Esophagus muscularis mucosa (tissue), 4 donors: ENCODE measurements at regions not wholly inside any gene's neighbourhood (a gene's known extent, or its start where the extent isn't known, plus 50 kb on each side); places are given as distances from the start of the nearest gene placed in this dataset.
A peak's percentile ranks its signal among the peaks of the same experiment; 100 is the strongest.
"Not testable (repeated sequence)": the region's sequence is repeated elsewhere in the genome, so short reads cannot be mapped to it uniquely, and the experiment has no call there.

Experiments used
- DNase-seq: peaks from one replicate; pipeline ENCODE4 v3.0.0-alpha.2; 2017; ENCODE audit errors: extremely low spot score
- H3K27ac ChIP-seq, 4 donors: fragments of 200-600 bp; sonication (generic); replicated peaks in 1 of 4; 1 replicate in 3 of 4; 2 replicates in 1 of 4; pipeline ENCODE4 v1.5.1; 2016 to 2019; ENCODE audit warnings: mild to moderate bottlenecking in 1 of 4
- H3K27me3 ChIP-seq, 4 donors: fragments of 200-600 bp; sonication (generic); one replicate each; pipeline versions ENCODE4 v1.5.1 to v1.6.0; 2016 to 2019
- H3K36me3 ChIP-seq, 4 donors: fragments of 200-600 bp; sonication (generic); one replicate each; pipeline ENCODE4 v1.5.1; 2016 to 2019
- H3K4me1 ChIP-seq, 4 donors: fragments of 200-600 bp; sonication (generic); one replicate each; pipeline ENCODE4 v1.5.1; 2016 to 2019
- H3K4me3 ChIP-seq, 4 donors: fragments of 200-600 bp; sonication (generic); 1 replicate in 2 of 4; 2 replicates in 2 of 4; pipeline ENCODE4 v1.5.1; 2016 to 2019; ENCODE audit warnings: mild to moderate bottlenecking in 4 of 4, moderate library complexity in 1 of 4
- H3K9me3 ChIP-seq, 4 donors: fragments of 200-600 bp; sonication (generic); 1 replicate in 3 of 4; 2 replicates in 1 of 4; pipeline ENCODE4 v1.5.1; 2016 to 2019
- EP300 ChIP-seq: sonication (generic); formaldehyde crosslinking; IDR thresholded peaks from one replicate; pipeline ENCODE4 v1.6.1; 2017; ENCODE audit warnings: antibody characterized with exemption
- POLR2A ChIP-seq: fragments of 450-650 bp; IDR thresholded peaks from one replicate; pipeline ENCODE4 v1.6.1; 2017; ENCODE audit warnings: antibody characterized with exemption, moderate library complexity, mild to moderate bottlenecking, low read depth
- POLR2AphosphoS5 ChIP-seq, 2 donors: sonication (generic); formaldehyde crosslinking; IDR thresholded peaks; one replicate each; pipeline ENCODE4 v1.6.1; 2017; ENCODE audit warnings: antibody characterized with exemption in 2 of 2
- WGBS: methylation state at CpG from one replicate; pipeline ENCODE4 v1.1.5; 2018; 5-methylcytosine and 5-hydroxymethylcytosine counted together
- intact Hi-C: fragments of 100-400 bp; cut with DNase I; formaldehyde crosslinking; loops from one replicate; pipeline ENCODE4 v1.15.1; 2023
- TF ChIP-seq, protein P1 (sequence below), 3 experiments: fragments of 200-600 bp in 2 of 3; fragments of 450-650 bp in 1 of 3; sonication (generic) in 2 of 3; IDR thresholded peaks; one replicate each; pipeline ENCODE4 v1.5.1; 2017 to 2019; ENCODE audit warnings: antibody characterized with exemption in 3 of 3, mild to moderate bottlenecking in 2 of 3, moderate library complexity in 1 of 3

DNA sequence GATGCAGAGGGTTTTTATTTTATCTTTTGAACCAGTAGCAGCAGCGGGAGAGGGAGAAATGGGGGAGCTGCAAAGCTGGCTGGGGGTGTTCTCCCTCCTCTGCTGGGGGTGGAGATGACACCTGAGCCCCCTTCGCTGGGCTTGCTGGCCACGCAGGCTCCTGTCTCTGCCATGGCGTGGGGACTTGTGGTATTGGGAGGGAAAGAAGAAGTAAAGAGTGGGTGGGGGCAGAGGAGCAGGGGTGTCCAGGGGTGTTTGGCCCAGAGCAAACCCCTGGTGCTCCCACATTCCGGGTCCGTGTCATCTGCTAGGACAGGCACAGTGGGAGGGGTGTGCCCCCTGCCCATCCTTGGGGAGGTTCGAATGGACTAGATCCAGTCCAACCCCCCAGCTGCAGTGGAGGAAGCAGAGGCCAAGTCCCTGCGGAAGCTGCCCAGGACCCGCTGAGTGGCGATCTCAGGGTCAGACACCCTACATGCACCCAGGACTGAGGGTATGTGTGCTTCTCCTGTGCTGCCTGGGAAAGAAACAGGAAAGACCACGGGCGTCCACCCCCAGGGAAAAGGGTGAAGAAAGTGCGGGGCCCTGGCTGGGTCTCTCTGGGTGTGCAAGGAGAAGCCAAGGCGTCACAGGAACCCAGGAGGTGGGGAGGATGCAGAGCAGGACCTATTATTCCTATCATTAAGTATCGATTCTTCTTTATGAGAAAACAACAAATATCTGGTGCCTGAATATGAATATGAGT, 163.2 kb downstream of the TRIM43 start:
- H3K27me3 ChIP-seq, intact Hi-C loops, H3K4me1 ChIP-seq, H3K27ac ChIP-seq, H3K36me3 ChIP-seq, H3K9me3 ChIP-seq, H3K4me3 ChIP-seq: not testable (repeated sequence)
- 76% methylated on average over 11 of the region's 15 CpGs for WGBS
- DNase-seq, result peak; percentile 70

DNA sequence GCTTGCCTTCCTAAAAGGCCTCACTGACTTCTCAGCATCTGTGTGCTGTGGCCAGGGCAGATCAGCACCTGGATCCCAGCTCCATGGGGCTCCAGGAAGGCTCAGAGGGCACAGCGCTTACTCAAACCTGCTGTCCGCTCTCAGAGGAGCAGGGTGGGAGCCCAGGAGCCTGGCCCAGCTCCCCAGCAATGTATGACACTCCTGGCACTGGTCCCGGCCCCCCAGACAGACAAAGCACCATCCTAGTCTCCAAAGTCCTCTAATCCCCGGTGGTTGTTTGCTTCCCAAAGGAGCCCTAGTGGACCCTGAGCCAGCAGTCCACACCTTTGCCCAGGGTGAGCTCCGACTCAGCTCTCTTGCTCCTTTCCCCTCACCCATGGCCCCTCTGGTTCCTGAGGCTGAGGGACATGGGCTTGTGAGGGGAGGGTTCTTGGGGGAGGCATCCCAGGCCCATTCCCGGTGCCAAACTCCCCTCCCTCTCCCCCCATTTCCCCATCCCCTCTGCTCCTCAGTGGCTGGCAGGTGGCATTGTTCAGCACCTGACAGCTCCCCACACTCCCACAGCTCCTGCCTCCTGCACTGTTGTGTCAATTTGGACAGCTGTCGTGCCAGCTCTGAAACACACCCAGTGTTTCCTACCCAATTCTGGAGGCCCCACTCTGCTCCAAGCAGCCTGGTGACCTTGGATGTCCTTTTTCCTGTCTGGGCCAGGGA, 164.3 kb downstream of the TRIM43 start:
- H3K36me3 ChIP-seq, intact Hi-C loops, H3K4me1 ChIP-seq, H3K27ac ChIP-seq, H3K9me3 ChIP-seq, H3K4me3 ChIP-seq, H3K27me3 ChIP-seq: not testable (repeated sequence)
- DNase-seq, result peak; percentile 78
- 72% methylated on average over 4 of the region's 7 CpGs for WGBS

DNA sequence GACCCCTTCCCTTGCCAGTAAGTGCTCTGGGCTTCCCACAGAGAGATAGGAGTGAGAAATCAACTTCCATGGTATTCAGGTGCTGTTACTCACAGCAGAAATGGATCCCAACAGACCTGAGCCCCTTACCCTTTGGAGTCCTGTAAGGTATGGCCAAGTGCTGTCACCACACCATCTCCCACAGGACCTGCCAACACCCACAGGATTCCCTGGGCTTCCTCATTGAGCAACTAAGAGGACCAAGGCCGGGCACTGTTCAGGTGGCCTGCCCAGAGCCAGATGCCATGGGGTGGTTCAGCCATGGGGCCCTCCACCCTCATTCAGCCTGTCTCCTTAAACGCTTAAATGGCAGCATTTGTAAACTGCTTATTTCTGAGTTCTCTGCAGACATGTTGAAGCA, 166.2 kb downstream of the TRIM43 start:
- intact Hi-C loops, result no loop called here
- Histone ChIP-seq H3K27ac (no peak overlapping the region), H3K4me3 (no peak overlapping the region), H3K4me1 (no peaks in the 10 kb centered on the region), H3K36me3 (no peaks in the 10 kb centered on the region), H3K9me3 (no peaks in the 10 kb centered on the region), H3K27me3 (no peaks in the 10 kb centered on the region)
- TF ChIP-seq POLR2A (no peak), EP300 (no peak), POLR2AphosphoS5 (IDR thresholded peaks at IDR 0.05) (no peak)
- TF ChIP-seq, protein P1, sequence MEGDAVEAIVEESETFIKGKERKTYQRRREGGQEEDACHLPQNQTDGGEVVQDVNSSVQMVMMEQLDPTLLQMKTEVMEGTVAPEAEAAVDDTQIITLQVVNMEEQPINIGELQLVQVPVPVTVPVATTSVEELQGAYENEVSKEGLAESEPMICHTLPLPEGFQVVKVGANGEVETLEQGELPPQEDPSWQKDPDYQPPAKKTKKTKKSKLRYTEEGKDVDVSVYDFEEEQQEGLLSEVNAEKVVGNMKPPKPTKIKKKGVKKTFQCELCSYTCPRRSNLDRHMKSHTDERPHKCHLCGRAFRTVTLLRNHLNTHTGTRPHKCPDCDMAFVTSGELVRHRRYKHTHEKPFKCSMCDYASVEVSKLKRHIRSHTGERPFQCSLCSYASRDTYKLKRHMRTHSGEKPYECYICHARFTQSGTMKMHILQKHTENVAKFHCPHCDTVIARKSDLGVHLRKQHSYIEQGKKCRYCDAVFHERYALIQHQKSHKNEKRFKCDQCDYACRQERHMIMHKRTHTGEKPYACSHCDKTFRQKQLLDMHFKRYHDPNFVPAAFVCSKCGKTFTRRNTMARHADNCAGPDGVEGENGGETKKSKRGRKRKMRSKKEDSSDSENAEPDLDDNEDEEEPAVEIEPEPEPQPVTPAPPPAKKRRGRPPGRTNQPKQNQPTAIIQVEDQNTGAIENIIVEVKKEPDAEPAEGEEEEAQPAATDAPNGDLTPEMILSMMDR (IDR thresholded peaks at IDR 0.05), result no peak
- WGBS, result 57% methylated on average over 1 of the region's 2 CpGs
- peak; percentile 85 for DNase-seq

DNA sequence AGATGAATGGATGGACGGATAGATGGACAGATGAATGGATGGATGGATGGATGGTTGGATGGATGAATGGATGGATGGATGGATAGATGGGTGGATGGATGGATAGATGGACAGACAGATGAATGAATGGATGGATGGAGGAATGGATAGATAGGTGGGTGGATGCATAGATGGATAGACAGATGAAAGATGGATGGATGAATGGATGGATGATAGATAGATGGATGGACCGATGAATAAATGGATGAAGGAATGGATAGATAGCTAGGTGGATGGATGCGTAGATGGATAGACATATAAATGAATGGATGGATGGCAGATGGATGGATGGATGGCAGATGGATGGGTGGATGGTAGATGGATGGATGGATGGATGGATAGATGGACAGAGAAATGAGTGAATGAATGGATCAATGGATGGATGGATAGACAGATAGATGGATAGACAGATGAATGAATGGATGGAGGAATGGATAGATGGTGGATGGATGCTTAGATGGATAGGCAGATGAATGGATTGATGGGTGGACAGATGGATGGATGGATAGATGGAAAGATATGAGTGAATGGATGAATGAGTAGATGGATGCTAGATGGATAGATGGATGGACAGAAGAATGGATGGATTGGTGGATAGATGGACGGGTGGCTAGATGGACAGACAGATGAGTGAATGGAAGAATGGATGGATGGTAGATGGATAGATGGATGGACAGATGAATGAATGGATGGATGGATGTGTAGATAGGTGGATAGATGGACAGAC, 167.9 kb downstream of the TRIM43 start:
- WGBS, result 92% methylated on average over 4 of the region's 4 CpGs
- Histone ChIP-seq H3K4me3 (no peak overlapping the region), H3K27ac (no peak overlapping the region), H3K4me1 (no peaks in the 10 kb centered on the region), H3K36me3 (no peaks in the 10 kb centered on the region), H3K9me3 (no peaks in the 10 kb centered on the region), H3K27me3 (no peaks in the 10 kb centered on the region)
- TF ChIP-seq POLR2AphosphoS5 (IDR thresholded peaks at IDR 0.05) (no peak), POLR2A (no peak), EP300 (no peak)
- TF ChIP-seq, protein P1 (IDR thresholded peaks at IDR 0.05), result no peak
- DNase-seq, result no peak
- intact Hi-C loops, result no loop called here

DNA sequence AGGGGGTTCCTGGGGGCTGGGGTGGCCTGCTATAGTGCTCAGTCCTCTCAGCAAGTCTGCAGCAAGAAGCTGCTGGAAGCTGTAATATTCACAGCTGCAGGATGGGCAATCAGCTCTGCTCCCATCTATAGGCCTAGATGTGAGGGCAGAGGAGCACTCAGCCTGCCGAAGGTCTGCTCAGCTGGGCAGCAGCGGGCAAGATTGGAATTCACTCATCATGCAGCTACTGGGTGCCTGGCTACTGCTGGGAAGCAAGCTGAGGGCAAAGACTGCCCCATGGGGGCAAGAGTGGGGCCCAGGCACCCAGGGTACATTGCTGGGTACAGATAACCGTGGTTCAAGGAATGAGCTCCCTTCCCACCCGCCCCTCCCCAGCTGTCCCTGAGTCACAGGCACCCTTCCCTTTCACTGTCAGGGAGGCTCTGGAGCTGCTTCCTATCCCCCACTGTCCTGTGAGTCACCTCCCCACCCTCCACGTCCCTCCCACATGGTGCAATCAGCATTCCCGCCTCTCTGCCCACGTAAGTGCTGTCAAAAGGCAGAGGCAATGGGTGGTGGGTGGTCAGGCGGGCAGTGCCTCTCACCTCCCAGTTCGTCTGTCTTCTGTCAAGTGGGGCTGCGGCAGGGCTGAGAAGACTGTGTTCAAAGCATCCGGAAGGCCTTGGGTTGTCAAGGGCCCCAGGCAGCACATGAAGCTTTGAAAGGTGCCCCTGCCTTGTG, 169.2 kb downstream of the TRIM43 start:
- H3K4me1 ChIP-seq, result no peaks in the 10 kb centered on the region
- intact Hi-C loops, result no loop called here
- H3K27ac ChIP-seq, result no peak overlapping the region
- DNase-seq, result peak; percentile 90
- H3K9me3 ChIP-seq, result no peaks in the 10 kb centered on the region
- no peaks in the 10 kb centered on the region for H3K27me3 ChIP-seq
- TF ChIP-seq, protein P1 (IDR thresholded peaks at IDR 0.05), result no peak
- TF ChIP-seq EP300 (no peak), POLR2A (no peak), POLR2AphosphoS5 (IDR thresholded peaks at IDR 0.05) (no peak)
- WGBS, result 66% methylated on average over 10 of the region's 11 CpGs
- H3K36me3 ChIP-seq, result no peaks in the 10 kb centered on the region
- H3K4me3 ChIP-seq, result no peak overlapping the region
